Right lobe of liver (tissue), 6 donors: ENCODE measurements at regions not wholly inside any gene's neighbourhood (a gene's known extent, or its start where the extent isn't known, plus 50 kb on each side); places are given as distances from the start of the nearest gene placed in this dataset.

Experiments
- ATAC-seq, 4 donors: fragments of 200-7000 bp; cut with Tn5 transposase; one replicate each; pipeline ENCODE4 v1.9.1; 2020; ENCODE audit warnings: mild to moderate bottlenecking in 4 of 4, moderate library complexity in 4 of 4
- DNase-seq, 3 donors: peaks; one replicate each; pipeline ENCODE4 v3.0.0-alpha.2; 2020
- H3K27ac ChIP-seq, 3 donors: fragments of 200-600 bp; one replicate each; pipeline ENCODE4 v1.8.0; 2022
- H3K27me3 ChIP-seq, 2 donors: fragments of 200-600 bp; one replicate each; pipeline ENCODE4 v1.8.0; 2022
- H3K36me3 ChIP-seq, 4 donors: fragments of 200-600 bp; sonication (generic) in 1 of 4; one replicate each; pipeline versions ENCODE4 v1.5.1 to v1.8.0; 2017 to 2022; ENCODE audit warnings: control low read depth in 1 of 4
- H3K4me1 ChIP-seq, 4 donors: fragments of 200-600 bp; sonication (generic) in 1 of 4; one replicate each; pipeline versions ENCODE4 v1.5.1 to v1.8.0; 2017 to 2022; ENCODE audit warnings: control low read depth in 1 of 4
- H3K4me3 ChIP-seq, 3 donors: fragments of 200-600 bp; one replicate each; pipeline ENCODE4 v1.8.0; 2022
- H3K9me3 ChIP-seq, 4 donors: fragments of 200-600 bp; sonication (generic) in 1 of 4; one replicate each; pipeline versions ENCODE4 v1.5.1 to v1.8.0; 2017 to 2022; ENCODE audit warnings: control low read depth in 1 of 4
- CTCF ChIP-seq, 4 donors: fragments of 200-600 bp in 3 of 4; fragments of 450-650 bp in 1 of 4; IDR thresholded peaks; one replicate each; pipeline versions ENCODE4 v1.5.1 to v1.8.0; 2016 to 2022; ENCODE audit warnings: antibody characterized with exemption in 4 of 4, mild to moderate bottlenecking in 2 of 4
- POLR2A ChIP-seq: fragments of 450-650 bp; IDR thresholded peaks from one replicate; pipeline ENCODE4 v1.6.1; 2017; ENCODE audit warnings: antibody characterized with exemption, mild to moderate bottlenecking
- WGBS: methylation state at CpG from one replicate; pipeline ENCODE4 v1.1.6; 2018; ENCODE audit warnings: low coverage, low lambda C conversion rate; ENCODE audit not compliant: insufficient coverage; ENCODE audit errors: missing lambda C conversion rate; 5-methylcytosine and 5-hydroxymethylcytosine counted together
- intact Hi-C, 2 donors: fragments of 100-400 bp; cut with DNase I; formaldehyde crosslinking; loops; one replicate each; pipeline versions ENCODE4 v1.11.2 to v1.14.1; 2022
- donor health status: DM: no; HTN: yes; CAD: no.
- donor health status: DM: no; HTN: no; CAD: no.
- donor health status: DM: no; HTN: no; CAD: no.
- donor health status: DM: no; HTN: yes; CAD: no.
- donor health status: DM: no; HTN: yes; CAD: no.

GRCh38 chr10:8402576-8402975 is 348.1 kb downstream of the GATA3 start:
- Histone ChIP-seq H3K36me3 (no peaks in the 10 kb centered on the region), H3K9me3 (no peaks in the 10 kb centered on the region), H3K27me3 (no peaks in the 10 kb centered on the region), H3K4me1 (no peaks in the 10 kb centered on the region), H3K4me3 (no peak overlapping the region), H3K27ac (no peak overlapping the region)
- DNase-seq (no peak), ATAC-seq (no peak)
- 20% methylated on average over 4 of the region's 4 CpGs for WGBS
- TF ChIP-seq POLR2A = no peak
- no peak for TF ChIP-seq CTCF (IDR thresholded peaks at IDR 0.05)
- intact Hi-C loops = no loop called here

DNA sequence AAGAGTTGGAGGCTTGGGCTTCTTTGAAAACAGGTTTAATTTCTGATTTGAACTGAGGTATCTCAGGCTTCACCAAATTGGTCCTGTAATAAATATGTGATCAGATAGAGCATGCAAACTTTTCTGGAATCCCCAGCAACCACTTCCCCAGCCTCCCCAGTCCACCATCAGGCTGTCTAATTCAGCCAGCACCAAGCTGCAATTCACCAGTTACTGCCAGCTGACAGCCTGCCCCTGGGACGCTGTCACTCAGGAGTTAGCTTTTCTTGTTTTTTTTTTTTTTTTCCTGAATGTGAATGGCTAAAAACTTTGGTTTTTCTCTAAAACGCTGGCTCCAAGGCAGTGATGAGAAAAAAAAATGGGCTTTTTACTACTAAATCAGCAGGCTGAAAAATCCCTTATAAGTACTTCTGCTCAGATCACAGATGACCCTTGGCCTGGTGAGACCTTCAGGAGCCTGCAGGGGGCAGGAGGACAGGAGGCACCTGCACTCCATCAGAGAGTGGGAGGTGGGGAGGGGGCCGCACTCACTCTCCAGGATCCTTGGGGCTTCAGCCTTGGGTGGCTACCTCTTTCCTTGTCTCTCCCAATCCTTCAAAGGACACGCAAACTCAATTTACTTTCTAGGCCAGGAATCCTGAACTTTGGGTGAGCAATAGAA is 349.4 kb downstream of the GATA3 start:
- intact Hi-C loops = no loop called here
- no peak for ATAC-seq
- no peaks in the 10 kb centered on the region for H3K4me1 ChIP-seq
- H3K9me3 ChIP-seq = no peaks in the 10 kb centered on the region
- H3K4me3 ChIP-seq = no peak overlapping the region
- DNase-seq = no peak
- H3K27me3 ChIP-seq = no peaks in the 10 kb centered on the region
- WGBS = 52% methylated on average over 4 of the region's 4 CpGs
- no peak overlapping the region for H3K27ac ChIP-seq
- H3K36me3 ChIP-seq = no peaks in the 10 kb centered on the region
- TF ChIP-seq CTCF (IDR thresholded peaks at IDR 0.05) (no peak), POLR2A (no peak)

- Histone ChIP-seq H3K27me3 (no peaks in the 10 kb centered on the region), H3K4me1 (no peaks in the 10 kb centered on the region), H3K36me3 (no peaks in the 10 kb centered on the region), H3K4me3 (no peak overlapping the region), H3K27ac (no peak overlapping the region), H3K9me3 (no peaks in the 10 kb centered on the region)
- TF ChIP-seq CTCF (IDR thresholded peaks at IDR 0.05) (no peak), POLR2A (no peak)
- no peak for DNase-seq
- intact Hi-C loops = no loop called here
- WGBS = 0% methylated on average over 1 of the region's 1 CpG
- ATAC-seq = no peak
Measured at GRCh38 chr10:8404721-8405120, 350.2 kb downstream of the GATA3 start.

- ATAC-seq (no peak), DNase-seq (no peak)
- Histone ChIP-seq H3K4me3 (no peak overlapping the region), H3K27ac (no peak overlapping the region), H3K27me3 (no peaks in the 10 kb centered on the region), H3K36me3 (no peaks in the 10 kb centered on the region), H3K9me3 (no peaks in the 10 kb centered on the region), H3K4me1 (no peaks in the 10 kb centered on the region)
- intact Hi-C loops = no loop called here
- TF ChIP-seq CTCF (IDR thresholded peaks at IDR 0.05) (no peak), POLR2A (no peak)
- 31% methylated on average over 6 of the region's 6 CpGs for WGBS
Measured at GRCh38 chr10:8405596-8405995, 351.1 kb downstream of the GATA3 start.

- DNase-seq (no peak), ATAC-seq (no peak)
- Histone ChIP-seq H3K4me3 (no peak overlapping the region), H3K9me3 (no peaks in the 10 kb centered on the region), H3K27ac (no peak overlapping the region), H3K4me1 (no peaks in the 10 kb centered on the region), H3K36me3 (no peaks in the 10 kb centered on the region), H3K27me3 (no peaks in the 10 kb centered on the region)
- intact Hi-C loops = no loop called here
- TF ChIP-seq CTCF (IDR thresholded peaks at IDR 0.05) = no peak
Measured at GRCh38 chr10:8407501-8408021, 353.1 kb downstream of the GATA3 start.
